ENCODE measurements at regions not wholly inside any gene's neighbourhood (a gene's known extent, or its start where the extent isn't known, plus 50 kb on each side); places are given as distances from the start of the nearest gene placed in this dataset.

DNA sequence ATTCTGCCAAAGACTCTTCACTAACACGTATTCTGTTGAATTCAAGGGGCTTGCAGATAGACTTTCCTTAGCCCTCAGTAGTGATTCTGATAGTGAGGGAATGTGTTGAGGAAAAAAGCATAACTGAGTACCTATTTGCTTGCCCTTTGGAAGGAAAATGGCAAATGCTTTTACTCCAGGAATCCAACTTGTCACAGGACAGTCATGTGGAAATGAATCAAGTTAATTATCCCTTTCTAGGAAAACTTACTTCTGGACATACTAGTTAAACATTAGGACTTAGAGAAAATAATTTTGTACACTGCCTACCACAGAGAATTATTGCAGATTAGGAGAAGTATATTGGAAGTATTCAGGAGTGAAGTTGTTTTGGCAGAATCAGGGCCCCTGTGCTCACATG lies 148.9 kb upstream of the SLC13A1 start:
- TF ChIP-seq GATA2 (IDR thresholded peaks at IDR 0.05; ENCODE audit: low read depth, low read length) (no peak), GATA3 (IDR thresholded peaks at IDR 0.05; ENCODE audit: low read depth, low read length) (no peak)

DNA sequence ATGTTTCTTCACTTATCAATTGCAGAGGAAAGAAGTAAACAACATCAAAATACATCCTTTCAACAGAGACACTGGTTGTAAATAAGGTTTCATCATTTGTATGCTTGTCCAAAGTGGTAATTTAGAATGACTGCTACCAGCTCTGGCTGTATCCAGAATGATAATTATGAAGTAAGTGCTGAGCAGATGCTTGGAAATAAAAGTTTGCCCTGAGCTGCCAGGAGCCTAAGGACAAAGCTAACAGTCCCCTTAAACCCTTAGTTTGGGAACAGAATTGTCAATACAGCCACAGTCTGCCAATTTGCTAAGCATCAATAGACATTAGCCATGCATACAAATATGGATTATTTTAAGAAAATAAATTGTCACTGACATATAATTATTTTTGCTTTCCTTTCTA lies 147.0 kb upstream of the SLC13A1 start:
- no peak for TF ChIP-seq GATA3 (IDR thresholded peaks at IDR 0.05; ENCODE audit: low read depth, low read length)
- no peak for TF ChIP-seq GATA2 (IDR thresholded peaks at IDR 0.05; ENCODE audit: low read depth, low read length)

DNA sequence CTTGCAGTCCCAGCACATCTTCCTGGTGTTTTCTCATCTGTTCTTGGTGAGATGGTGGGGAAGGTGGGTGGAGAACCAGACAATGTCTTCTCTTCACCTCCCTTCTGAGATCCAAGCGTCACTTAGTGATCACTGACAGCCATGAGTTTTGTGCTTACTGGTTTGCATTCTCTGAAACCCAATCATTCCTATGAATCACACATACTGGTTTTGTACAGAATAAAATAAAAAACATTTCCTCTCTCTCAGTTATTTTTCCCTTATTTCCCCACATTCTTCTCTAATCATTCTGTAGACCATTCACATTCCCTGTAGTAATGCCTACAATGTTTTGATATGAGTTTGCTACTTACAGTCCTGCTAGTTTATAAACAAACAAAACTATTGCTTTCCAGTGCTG lies 143.8 kb upstream of the SLC13A1 start:
- no peak for TF ChIP-seq GATA3 (IDR thresholded peaks at IDR 0.05; ENCODE audit: low read depth, low read length)
- TF ChIP-seq GATA2 (IDR thresholded peaks at IDR 0.05; ENCODE audit: low read depth, low read length), result no peak

DNA sequence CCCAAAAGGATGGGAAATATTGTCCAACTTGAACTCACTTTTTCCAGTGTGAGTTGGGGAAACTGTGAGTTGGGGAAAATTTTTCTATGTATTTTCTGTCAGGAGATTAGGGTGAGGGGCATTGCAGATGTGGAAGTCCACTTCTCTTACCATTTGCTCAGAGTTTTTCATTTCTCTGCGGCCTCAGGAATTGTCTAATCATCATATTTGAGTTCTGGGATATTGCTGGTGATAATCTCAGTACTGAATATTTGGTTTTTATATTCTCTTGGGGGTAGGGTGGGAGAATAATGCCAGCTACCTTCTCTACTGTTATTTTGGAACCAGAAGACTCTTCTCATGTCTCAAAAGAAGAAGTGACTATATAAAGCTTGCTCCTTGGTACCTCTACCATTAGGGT lies 141.3 kb upstream of the SLC13A1 start:
- TF ChIP-seq GATA2 (IDR thresholded peaks at IDR 0.05; ENCODE audit: low read depth, low read length) (no peak), GATA3 (IDR thresholded peaks at IDR 0.05; ENCODE audit: low read depth, low read length) (no peak)

DNA sequence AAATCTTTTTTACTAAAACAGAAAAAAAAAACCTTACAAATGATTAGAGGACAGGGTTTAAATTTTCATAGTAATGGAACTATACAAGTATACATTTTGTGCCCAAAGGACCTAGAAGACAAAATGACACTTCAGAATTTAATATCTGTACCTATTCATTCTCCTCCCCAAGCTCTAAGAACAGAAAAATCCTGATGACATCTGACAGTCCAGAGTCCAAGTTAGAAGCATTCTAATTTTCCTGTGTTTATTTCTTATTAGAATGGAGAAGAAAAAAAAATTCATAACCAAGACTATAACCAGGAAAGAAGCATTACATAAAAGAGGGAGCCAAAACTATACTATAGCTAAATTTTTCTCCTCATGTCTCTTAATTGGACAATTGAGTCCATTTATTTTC lies 138.9 kb upstream of the SLC13A1 start:
- no peak for TF ChIP-seq GATA2 (IDR thresholded peaks at IDR 0.05; ENCODE audit: low read depth, low read length)
- no peak for TF ChIP-seq GATA3 (IDR thresholded peaks at IDR 0.05; ENCODE audit: low read depth, low read length)

DNA sequence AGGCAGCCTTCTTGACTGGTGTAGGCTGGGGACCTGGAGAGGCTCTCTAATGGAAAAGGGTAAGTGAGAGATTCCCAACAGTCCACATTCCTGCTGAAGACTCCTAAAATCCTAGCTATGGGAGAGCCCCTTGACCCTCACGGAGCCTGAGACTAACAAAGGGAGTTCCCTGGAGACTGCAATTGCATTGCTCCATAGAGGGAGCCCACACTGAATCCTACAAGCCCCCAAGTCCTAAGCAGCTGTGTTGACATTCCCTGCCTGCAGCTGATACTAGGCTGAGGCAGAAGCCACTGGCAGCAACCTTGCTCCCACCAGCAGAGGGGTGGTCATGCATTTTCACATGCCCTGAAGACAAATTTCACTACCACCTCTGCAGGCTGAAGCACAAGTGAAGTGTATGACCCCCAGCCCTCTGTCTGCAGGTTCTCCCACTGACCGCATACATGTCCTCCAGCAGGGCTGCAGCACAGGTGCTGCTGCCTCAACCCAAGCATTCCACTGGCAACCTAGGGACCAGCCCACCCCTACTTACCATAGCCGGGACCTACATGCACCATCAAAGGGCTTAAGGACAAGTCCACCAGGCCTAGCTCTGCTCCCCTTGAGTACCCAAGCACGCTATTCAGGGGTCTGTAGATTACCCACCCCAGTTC lies 130.3 kb upstream of the SLC13A1 start:
- TF ChIP-seq GATA2 (IDR thresholded peaks at IDR 0.05; ENCODE audit: low read depth, low read length) (no peak), GATA3 (IDR thresholded peaks at IDR 0.05; ENCODE audit: low read depth, low read length) (no peak)

DNA sequence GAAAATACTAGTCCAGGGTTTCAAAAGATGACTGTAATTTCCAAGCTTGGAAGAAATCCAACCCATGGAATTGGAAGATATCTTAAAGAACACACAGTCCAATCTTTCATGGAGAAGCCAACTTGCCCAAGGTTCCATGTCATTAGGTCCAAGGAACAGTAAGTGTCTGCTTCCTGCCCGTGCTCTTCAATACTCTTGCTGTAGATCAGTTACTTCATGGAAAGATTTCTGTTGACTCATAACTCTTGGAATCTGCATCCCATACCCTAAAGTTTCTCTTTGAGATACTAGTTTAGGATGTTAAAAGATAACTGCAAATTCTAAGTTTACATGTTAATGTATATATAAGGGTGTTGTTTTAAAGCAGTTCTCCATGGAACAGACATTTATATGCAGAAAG lies 127.9 kb upstream of the SLC13A1 start:
- no peak for TF ChIP-seq GATA3 (IDR thresholded peaks at IDR 0.05; ENCODE audit: low read depth, low read length)
- no peak for TF ChIP-seq GATA2 (IDR thresholded peaks at IDR 0.05; ENCODE audit: low read depth, low read length)

DNA sequence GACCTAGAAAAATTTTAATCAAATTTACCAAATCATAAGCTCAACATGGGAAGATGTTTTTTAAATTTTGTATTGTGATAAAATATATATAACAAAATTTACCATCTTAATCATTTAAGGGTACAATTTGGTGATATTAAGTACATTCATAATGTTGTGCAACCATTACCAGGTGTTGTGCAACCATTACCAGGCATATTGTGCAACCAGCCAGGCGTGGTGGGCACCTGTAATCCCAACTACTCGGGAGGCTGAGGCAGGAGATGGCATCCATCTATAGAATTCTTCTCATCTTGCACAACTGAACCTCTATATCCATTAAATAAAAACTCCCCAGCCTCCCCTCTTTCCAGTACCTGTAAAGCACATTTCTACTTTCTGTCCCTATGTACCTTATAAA lies 124.5 kb upstream of the SLC13A1 start:
- TF ChIP-seq GATA2 (IDR thresholded peaks at IDR 0.05; ENCODE audit: low read depth, low read length) (no peak), GATA3 (IDR thresholded peaks at IDR 0.05; ENCODE audit: low read depth, low read length) (no peak)

DNA sequence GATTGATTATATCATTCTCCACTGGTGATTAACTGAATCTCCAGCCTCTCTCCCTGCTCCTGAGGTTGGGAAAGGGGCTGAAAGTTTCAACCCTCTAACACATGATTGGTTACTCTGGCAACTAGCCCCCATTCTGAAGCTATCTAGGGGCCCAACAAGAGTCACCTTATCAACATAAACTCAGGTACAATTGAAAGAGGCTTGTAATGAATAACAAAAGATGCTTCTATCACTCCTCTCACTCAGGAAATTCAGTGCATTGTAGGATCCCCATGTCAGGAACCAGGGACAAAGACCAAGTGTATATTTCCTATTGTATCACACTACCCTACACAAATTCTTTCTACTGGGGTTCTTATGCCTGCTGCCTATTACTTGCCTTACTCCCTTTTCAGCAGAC lies 123.9 kb upstream of the SLC13A1 start:
- TF ChIP-seq GATA2 (IDR thresholded peaks at IDR 0.05; ENCODE audit: low read depth, low read length) (no peak), GATA3 (IDR thresholded peaks at IDR 0.05; ENCODE audit: low read depth, low read length) (no peak)

DNA sequence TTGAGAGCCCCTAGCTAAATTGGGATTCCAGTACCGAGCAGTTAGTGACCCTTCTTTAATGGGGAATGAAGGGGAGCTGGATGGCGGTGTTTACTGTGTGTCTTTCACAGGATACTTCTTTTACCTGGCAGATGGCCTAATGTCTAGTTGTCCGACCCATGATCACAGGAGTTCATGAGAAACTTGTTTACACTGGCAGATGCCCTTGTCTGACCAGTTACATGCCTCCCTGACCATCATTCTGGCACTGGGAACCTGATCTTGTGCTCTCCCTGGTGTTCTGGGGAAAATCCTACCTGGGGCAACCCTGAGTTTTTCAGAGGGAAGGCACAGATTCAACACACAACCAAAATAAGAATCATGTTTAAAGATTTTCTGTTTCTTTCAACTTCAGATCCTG lies 120.1 kb upstream of the SLC13A1 start:
- TF ChIP-seq GATA3 (IDR thresholded peaks at IDR 0.05; ENCODE audit: low read depth, low read length) (no peak), GATA2 (IDR thresholded peaks at IDR 0.05; ENCODE audit: low read depth, low read length) (no peak)

DNA sequence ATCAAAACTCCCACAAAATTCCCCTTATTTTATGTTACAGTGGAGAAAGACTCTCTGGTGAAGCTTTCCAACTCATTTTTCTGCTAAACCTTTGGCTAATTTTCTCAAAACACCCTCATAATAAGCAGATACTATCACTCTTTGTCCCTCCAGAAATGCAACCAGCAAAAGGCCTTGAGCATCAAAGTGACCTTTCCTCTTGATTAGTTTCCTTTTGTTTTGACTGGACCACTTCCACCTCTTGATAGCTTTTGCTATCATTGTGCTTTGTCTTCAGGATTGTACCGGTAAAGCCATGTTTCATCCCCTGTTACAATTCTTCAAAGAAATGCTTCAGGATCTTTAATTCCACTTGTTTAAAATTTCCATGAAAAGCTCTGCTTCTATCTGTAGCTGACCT lies 115.1 kb upstream of the SLC13A1 start:
- no peak for TF ChIP-seq GATA3 (IDR thresholded peaks at IDR 0.05; ENCODE audit: low read depth, low read length)
- TF ChIP-seq GATA2 (IDR thresholded peaks at IDR 0.05; ENCODE audit: low read depth, low read length), result no peak

DNA sequence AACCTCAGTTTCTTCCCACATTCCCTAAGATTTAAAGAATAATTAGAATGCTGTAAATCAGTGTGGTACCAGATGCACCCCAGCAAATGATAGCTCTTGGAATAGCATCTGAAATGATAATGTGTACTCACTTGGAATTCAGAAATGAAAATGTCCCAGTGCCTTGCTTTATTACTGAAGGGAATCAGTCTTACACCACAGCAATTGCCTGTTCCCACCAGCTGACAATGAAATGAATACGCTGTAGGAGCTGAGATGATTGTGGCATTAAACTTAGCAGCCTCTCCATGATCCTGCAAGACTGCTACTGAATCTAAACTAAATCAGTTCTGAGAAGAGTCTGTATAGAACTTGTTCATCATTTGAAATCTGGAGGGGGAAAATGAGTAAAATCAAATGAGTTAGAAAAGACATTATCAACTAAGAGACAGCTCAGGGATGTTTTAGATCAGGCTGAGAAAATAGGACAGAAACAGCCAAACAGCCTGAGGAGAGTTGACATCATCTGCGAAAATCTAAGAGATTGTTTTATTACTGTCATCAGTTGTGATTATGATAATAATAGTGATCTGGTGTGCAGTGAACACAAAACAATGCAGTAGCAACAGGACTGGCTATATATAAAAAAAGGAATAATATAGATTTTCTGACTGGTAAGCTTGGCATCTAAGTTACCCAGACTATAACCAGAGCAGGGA lies 108.6 kb upstream of the SLC13A1 start:
- TF ChIP-seq GATA2 (IDR thresholded peaks at IDR 0.05; ENCODE audit: low read depth, low read length) (peak; percentile 45; the same call in 1 of the 2 replicates), GATA3 (IDR thresholded peaks at IDR 0.05; ENCODE audit: low read depth, low read length) (peak; percentile 32; the same call in 1 of the 2 replicates)

DNA sequence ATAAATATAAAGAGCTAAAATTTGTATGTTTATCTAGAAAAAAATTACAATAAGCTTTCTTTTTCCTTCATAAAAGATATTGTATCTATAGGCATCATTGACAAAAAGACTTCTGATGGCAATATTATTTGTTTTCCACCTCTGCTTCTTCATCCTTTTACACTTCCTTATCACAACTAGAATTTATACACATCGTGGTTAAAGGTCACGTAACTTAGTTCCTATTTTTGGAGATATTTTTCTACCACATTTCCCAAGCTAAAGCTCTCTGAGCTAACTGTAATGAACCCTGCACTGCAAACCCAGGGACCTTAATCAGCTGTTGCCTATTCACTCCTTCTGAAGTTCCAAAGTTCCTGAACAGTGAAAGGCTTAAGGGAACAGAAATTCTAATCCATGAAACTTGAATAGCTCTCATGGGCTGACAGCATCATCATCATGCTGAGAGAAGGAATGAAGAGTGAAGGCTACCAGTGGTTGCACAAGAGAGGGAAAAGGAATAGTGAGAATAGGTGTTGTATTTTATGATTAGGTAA lies 106.1 kb upstream of the SLC13A1 start:
- TF ChIP-seq GATA2 (IDR thresholded peaks at IDR 0.05; ENCODE audit: low read depth, low read length) (no peak), GATA3 (IDR thresholded peaks at IDR 0.05; ENCODE audit: low read depth, low read length) (no peak)

DNA sequence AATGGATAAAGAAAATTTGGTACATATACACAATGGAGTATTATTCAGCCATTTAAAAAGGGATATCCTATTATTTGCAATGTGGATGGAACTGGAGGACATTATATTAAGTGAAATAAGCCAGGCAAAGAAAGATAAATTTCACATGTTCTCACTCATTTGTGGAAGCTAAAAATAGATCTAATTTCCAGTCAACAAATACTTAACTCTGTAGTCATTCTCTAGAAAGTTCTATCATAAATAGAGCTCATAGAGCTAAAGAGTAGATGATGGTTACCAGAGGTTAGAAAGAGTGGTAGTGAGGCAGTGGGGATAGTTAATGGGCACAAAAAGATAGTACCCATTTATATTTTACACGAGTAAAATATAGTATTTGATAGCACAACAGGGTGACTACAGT lies 104.2 kb upstream of the SLC13A1 start:
- TF ChIP-seq GATA3 (IDR thresholded peaks at IDR 0.05; ENCODE audit: low read depth, low read length) (no peak), GATA2 (IDR thresholded peaks at IDR 0.05; ENCODE audit: low read depth, low read length) (no peak)

DNA sequence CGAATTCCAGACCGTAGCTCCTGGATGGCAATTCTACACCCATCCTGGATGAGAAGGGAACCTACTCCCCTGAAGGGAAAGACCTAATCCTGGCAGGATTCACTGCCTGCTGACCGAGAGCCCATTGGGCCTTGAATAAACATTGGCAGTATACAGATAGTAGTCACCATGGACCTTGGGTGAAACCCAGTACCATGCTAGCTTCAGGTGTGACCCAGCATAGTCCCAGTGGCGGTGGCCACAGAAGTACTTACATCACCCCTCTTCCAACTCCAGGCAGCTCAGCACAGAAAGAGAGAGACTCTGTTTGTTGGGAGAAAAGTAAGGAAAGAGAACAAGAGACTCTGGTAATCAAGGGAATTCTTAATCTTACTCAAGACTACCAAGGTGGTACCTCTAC lies 97.2 kb upstream of the SLC13A1 start:
- TF ChIP-seq GATA3 (IDR thresholded peaks at IDR 0.05; ENCODE audit: low read depth, low read length) (no peak), GATA2 (IDR thresholded peaks at IDR 0.05; ENCODE audit: low read depth, low read length) (no peak)

Data from SH-SY5Y (cell line).